ENCODE measurements at regions not wholly inside any gene's neighbourhood (a gene's known extent, or its start where the extent isn't known, plus 50 kb on each side); places are given as distances from the start of the nearest gene placed in this dataset.

DNA sequence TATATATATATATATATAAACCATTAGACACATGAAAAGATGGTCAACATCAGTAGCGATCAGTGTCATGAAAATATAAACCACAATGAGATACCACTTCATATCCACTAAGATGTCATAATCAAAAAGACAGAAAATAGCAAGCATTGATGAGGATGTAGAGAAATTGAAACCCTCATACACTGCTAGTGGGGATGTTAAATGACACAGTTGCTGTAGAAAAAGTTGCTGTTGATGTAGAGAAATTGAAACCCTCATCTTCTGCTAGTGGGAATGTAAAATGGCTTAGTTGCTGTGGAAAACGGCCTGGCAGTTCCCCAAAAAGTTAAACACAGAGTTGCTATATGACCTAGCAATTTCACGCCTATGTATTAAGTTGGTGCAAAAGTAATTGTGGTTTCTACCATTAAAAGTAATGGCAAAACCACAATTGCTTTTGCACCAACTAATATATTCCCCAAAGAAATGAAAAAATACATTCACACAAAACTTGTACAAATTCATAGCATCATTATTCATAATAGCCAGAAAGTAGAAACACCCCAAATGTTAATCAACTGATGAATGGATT, 120.5 kb upstream of the ZWINT start (continued):
- no peak for TF ChIP-seq NFXL1 (IDR thresholded peaks at IDR 0.05; ENCODE audit: borderline replicate concordance)
- peak; percentile 57 to 61; a peak in 2 of 4 replicates for TF ChIP-seq IKZF2 (IDR thresholded peaks at IDR 0.05)
- TF ChIP-seq JUNB (IDR thresholded peaks at IDR 0.05), result no peak
- no peak for TF ChIP-seq POLR2AphosphoS5 (IDR thresholded peaks at IDR 0.05; ENCODE audit: low read length)
- no peak for TF ChIP-seq SIX5 (IDR thresholded peaks at IDR 0.05; ENCODE audit: low read depth, low read length, severe bottlenecking)
- no peak for TF ChIP-seq RFX5 (IDR thresholded peaks at IDR 0.05; ENCODE audit: low read depth, low read length)
- TF ChIP-seq SMAD1 (IDR thresholded peaks at IDR 0.05; ENCODE audit: low read depth, partially characterized antibody), result no peak
- TF ChIP-seq MYB (IDR thresholded peaks at IDR 0.05; ENCODE audit: borderline replicate concordance, low read depth, low read length), result no peak
- TF ChIP-seq, protein P1, sequence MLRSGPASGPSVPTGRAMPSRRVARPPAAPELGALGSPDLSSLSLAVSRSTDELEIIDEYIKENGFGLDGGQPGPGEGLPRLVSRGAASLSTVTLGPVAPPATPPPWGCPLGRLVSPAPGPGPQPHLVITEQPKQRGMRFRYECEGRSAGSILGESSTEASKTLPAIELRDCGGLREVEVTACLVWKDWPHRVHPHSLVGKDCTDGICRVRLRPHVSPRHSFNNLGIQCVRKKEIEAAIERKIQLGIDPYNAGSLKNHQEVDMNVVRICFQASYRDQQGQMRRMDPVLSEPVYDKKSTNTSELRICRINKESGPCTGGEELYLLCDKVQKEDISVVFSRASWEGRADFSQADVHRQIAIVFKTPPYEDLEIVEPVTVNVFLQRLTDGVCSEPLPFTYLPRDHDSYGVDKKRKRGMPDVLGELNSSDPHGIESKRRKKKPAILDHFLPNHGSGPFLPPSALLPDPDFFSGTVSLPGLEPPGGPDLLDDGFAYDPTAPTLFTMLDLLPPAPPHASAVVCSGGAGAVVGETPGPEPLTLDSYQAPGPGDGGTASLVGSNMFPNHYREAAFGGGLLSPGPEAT (IDR thresholded peaks at IDR 0.05; ENCODE audit: low read depth), result no peak
- TF ChIP-seq ZNF274 (IDR thresholded peaks at IDR 0.05; ENCODE audit: insufficient read depth, insufficient read length), result no peak

- H3K9me3 ChIP-seq (replicated peaks; ENCODE audit: control insufficient read depth, insufficient read depth, low read length), result no peaks in the 10 kb centered on the region
- WGBS (ENCODE audit: insufficient coverage, insufficient replicate concordance, low lambda C conversion rate, missing lambda C conversion rate), result 38% methylated on average over 2 of the region's 2 CpGs
- no peaks in the 10 kb centered on the region for H3K4me1 ChIP-seq (ENCODE audit: control insufficient read depth, insufficient read depth, low read length)
- ATAC-seq, result peak; percentile 61
- no peaks in the 10 kb centered on the region for H3K79me2 ChIP-seq (ENCODE audit: control insufficient read depth, insufficient read depth, low read length)
- ChIA-PET RAD21 (ENCODE audit: unreplicated experiment) (interaction anchor here (1.5 kb wide), 1 partner anchor 351 kb away, joined by 4 read pairs; no protein-coding TSS in a partner anchor), SMC1A (ENCODE audit: uncharacterized antibody, unreplicated experiment) (interaction anchor here (1.0 to 1.2 kb wide), 2 partner anchors 10 to 23 kb away, joined by 3 read pairs; no protein-coding TSS in a partner anchor), CTCF (interaction anchor here (1.1 to 1.3 kb wide), 3 partner anchors 21 to 351 kb away, joined by 3 read pairs; no protein-coding TSS in a partner anchor), POLR2A (no interaction called here)
- DNase-seq (ENCODE audit: low read depth, low spot score), result no peak
- no peak for FAIRE-seq
- no peak overlapping the region for H3K27ac ChIP-seq (ENCODE audit: control insufficient read depth, insufficient read depth)
- no peak overlapping the region for H2AFZ ChIP-seq (ENCODE audit: control insufficient read depth, low read depth, low read length)
- no peak overlapping the region for H3K4me3 ChIP-seq
- no peaks in the 10 kb centered on the region for H3K27me3 ChIP-seq (replicated peaks in 1 of 2; ENCODE audit: control insufficient read depth in 2 of 2, insufficient read depth in 2 of 2, low read length in 1 of 2)
- no peak overlapping the region for H3K9ac ChIP-seq (ENCODE audit: control insufficient read depth, insufficient read depth, low read length)
- H3K4me2 ChIP-seq (ENCODE audit: control insufficient read depth, insufficient read depth), result no peak overlapping the region
- no TSS peak for BruUV-seq (replicated peaks)
- no peaks in the 10 kb centered on the region for H4K20me1 ChIP-seq (ENCODE audit: control insufficient read depth, insufficient read depth)
- intact Hi-C loops (cut with micrococcal nuclease; ENCODE audit: unreplicated experiment) (no loop called here), in situ Hi-C loops (cut with MboI) (no loop called here)
- no peaks in the 10 kb centered on the region for H3K36me3 ChIP-seq (ENCODE audit: control insufficient read depth in 2 of 2, insufficient read depth in 2 of 2, low read length in 1 of 2)
- no peak for TF ChIP-seq SMC3 (IDR thresholded peaks at IDR 0.05; ENCODE audit: borderline replicate concordance, low read length)
- no peak for TF ChIP-seq KAT2A (conservative IDR thresholded peaks at IDR 0.05; ENCODE audit: control insufficient read depth, low read depth, low read length)
- no peak for TF ChIP-seq ASH2L (IDR thresholded peaks at IDR 0.05; ENCODE audit: borderline replicate concordance, low read depth)
- no peak for TF ChIP-seq SRF (IDR thresholded peaks at IDR 0.05; ENCODE audit: low read depth in 2 of 2, low read length in 2 of 2)
- TF ChIP-seq ZNF687 (IDR thresholded peaks at IDR 0.05), result no peak
- no peak for TF ChIP-seq E2F8 (IDR thresholded peaks at IDR 0.05; ENCODE audit: low read depth, partially characterized antibody)
Observed at GRCh38 chr10:56472978-56473377, 111.9 kb upstream of the ZWINT start.

Data from GM12878 (cell line).